Middle frontal gyrus (tissue), 1 donor: ENCODE measurements at regions not wholly inside any gene's neighbourhood (a gene's known extent, or its start where the extent isn't known, plus 50 kb on each side); places are given as distances from the start of the nearest gene placed in this dataset.
A peak's percentile ranks its signal among the peaks of the same experiment; 100 is the strongest.
"Not testable (repeated sequence)": the region's sequence is repeated elsewhere in the genome, so short reads cannot be mapped to it uniquely, and the experiment has no call there.

Experiments
- DNase-seq: peaks from one replicate; pipeline ENCODE4 v3.0.0-alpha.2; 2015; ENCODE audit warnings: low spot score; ENCODE audit errors: extremely low spot score

GRCh38 chr2:121047383-121047782 is 237.6 kb downstream of the TFCP2L1 start:
- no peak for DNase-seq

GRCh38 chr2:121049131-121049530 is 235.9 kb downstream of the TFCP2L1 start:
- no peak for DNase-seq

GRCh38 chr2:121049950-121050585 is 234.9 kb downstream of the TFCP2L1 start:
- no peak for DNase-seq

GRCh38 chr2:121051311-121051710 is 233.7 kb downstream of the TFCP2L1 start:
- DNase-seq: no peak

GRCh38 chr2:121052023-121052422 is 233.0 kb downstream of the TFCP2L1 start:
- DNase-seq: no peak

GRCh38 chr2:121052521-121052920 is 232.5 kb downstream of the TFCP2L1 start:
- DNase-seq: no peak

- no peak for DNase-seq
Observed at GRCh38 chr2:121055088-121055487, 229.9 kb downstream of the TFCP2L1 start.

- DNase-seq: no peak
Observed at GRCh38 chr2:121055501-121055900, 229.5 kb downstream of the TFCP2L1 start.

- no peak for DNase-seq
Observed at GRCh38 chr2:121058852-121059558, 226.0 kb downstream of the TFCP2L1 start.

- DNase-seq: no peak
Observed at GRCh38 chr2:121059651-121060649, 225.1 kb downstream of the TFCP2L1 start.

GRCh38 chr2:121061633-121062032 is 223.4 kb downstream of the TFCP2L1 start:
- DNase-seq: no peak

GRCh38 chr2:121063471-121063870 is 221.5 kb downstream of the TFCP2L1 start:
- no peak for DNase-seq

- DNase-seq: no peak
Observed at GRCh38 chr2:121064186-121064585, 220.8 kb downstream of the TFCP2L1 start.

- DNase-seq: no peak
Observed at GRCh38 chr2:121065239-121065638, 219.8 kb downstream of the TFCP2L1 start.

GRCh38 chr2:121066526-121066925 is 218.5 kb downstream of the TFCP2L1 start:
- no peak for DNase-seq

- DNase-seq: no peak
Observed at GRCh38 chr2:121068851-121069250, 216.2 kb downstream of the TFCP2L1 start.

- DNase-seq: no peak
Observed at GRCh38 chr2:121069434-121069969, 215.5 kb downstream of the TFCP2L1 start.

- not testable (repeated sequence) for DNase-seq
Observed at GRCh38 chr2:121070061-121070460, 214.9 kb downstream of the TFCP2L1 start.

- DNase-seq: peak; percentile 31
Observed at GRCh38 chr2:121071034-121071504, 213.9 kb downstream of the TFCP2L1 start.

GRCh38 chr2:121072784-121073183 is 212.2 kb downstream of the TFCP2L1 start:
- DNase-seq: no peak
